ENCODE measurements at regions not wholly inside any gene's neighbourhood (a gene's known extent, or its start where the extent isn't known, plus 50 kb on each side); places are given as distances from the start of the nearest gene placed in this dataset.

- H3K4me1 ChIP-seq = no peaks in the 10 kb centered on the region
- ATAC-seq (no peak), DNase-seq (no peak)
- intact Hi-C loops (cut with DNase I) = no loop called here
- TF ChIP-seq, protein P1, sequence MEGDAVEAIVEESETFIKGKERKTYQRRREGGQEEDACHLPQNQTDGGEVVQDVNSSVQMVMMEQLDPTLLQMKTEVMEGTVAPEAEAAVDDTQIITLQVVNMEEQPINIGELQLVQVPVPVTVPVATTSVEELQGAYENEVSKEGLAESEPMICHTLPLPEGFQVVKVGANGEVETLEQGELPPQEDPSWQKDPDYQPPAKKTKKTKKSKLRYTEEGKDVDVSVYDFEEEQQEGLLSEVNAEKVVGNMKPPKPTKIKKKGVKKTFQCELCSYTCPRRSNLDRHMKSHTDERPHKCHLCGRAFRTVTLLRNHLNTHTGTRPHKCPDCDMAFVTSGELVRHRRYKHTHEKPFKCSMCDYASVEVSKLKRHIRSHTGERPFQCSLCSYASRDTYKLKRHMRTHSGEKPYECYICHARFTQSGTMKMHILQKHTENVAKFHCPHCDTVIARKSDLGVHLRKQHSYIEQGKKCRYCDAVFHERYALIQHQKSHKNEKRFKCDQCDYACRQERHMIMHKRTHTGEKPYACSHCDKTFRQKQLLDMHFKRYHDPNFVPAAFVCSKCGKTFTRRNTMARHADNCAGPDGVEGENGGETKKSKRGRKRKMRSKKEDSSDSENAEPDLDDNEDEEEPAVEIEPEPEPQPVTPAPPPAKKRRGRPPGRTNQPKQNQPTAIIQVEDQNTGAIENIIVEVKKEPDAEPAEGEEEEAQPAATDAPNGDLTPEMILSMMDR (IDR thresholded peaks at IDR 0.05) = no peak
- H3K36me3 ChIP-seq = no peaks in the 10 kb centered on the region
- no peaks in the 10 kb centered on the region for H3K9me3 ChIP-seq
- peaks cover 3 to 17% of the 10 kb centered on the region in 2 donors for H3K27me3 ChIP-seq
- no peak overlapping the region for H3K4me3 ChIP-seq
- no peak overlapping the region for H3K27ac ChIP-seq
These were observed 113.5 kb upstream of the RCN1 start for GRCh38 chr11:31977343-31977742.

DNA sequence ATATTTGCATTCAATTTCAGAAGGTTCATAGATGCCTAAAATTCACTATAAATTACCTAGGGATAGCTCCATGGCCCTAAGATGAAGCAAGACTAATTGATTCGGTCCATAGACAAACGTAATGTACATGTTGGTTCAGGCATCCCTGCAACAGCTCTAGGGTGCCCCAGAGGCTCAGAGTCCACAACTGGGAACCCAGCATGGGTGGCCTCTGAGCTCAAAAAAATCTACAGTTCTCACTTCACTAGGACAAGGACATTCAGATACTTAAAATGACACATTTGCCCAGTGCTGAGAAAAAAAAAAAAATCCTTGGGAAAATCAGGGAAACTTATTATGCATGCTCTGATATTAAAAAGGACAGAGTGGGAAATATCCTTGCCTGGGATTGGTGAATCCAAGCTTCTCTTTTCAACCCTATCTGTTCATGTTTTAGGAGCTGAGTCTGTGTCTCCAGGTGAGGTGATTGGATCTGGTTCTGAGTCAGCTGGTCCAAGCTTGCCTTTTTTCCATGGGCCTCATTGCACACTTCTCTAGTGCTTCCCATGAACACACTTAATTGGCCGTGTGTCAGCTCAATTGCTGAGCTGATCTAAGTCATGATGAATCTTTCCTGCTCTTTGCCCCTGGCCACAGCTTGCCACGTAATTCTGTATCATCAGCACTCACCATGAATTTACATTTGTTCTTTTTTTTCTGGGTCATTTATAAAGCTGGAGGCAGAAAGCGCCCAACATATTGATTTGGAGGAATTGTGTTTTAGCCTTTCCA lies 116.3 kb upstream of the RCN1 start:
- no peaks in the 10 kb centered on the region for H3K4me1 ChIP-seq
- peaks cover 3 to 17% of the 10 kb centered on the region in 2 donors for H3K27me3 ChIP-seq
- no peaks in the 10 kb centered on the region for H3K36me3 ChIP-seq
- TF ChIP-seq, protein P1 (IDR thresholded peaks at IDR 0.05) = no peak
- no peak overlapping the region for H3K4me3 ChIP-seq
- H3K9me3 ChIP-seq = peaks cover 0 to 1% of the 10 kb centered on the region in 2 donors
- H3K27ac ChIP-seq = no peak overlapping the region
- intact Hi-C loops (cut with DNase I) = no loop called here
- ATAC-seq (no peak), DNase-seq (no peak)

DNA sequence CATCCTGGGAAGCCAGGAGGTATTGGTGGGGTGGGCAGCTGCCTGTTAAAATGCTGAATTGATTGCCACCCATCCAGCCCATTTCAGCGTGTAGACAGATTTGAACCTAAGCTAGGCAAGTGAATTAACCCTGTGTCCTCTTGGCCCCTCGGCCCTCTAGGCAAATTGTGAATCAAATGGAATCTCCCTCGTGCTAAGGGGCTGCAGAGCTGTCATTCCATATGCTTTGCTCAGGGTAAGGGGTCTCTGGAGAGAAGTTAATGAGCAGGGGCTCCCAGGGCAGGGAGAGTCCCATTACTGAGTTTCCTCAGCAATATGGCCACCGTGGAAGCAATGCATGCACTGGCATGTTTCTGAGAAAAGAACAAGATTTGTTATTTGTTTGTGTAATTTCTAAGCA lies 117.7 kb upstream of the RCN1 start:
- Histone ChIP-seq H3K9me3 (peaks cover 0 to 1% of the 10 kb centered on the region in 2 donors), H3K27me3 (peaks cover 3 to 10% of the 10 kb centered on the region in 2 donors), H3K36me3 (no peaks in the 10 kb centered on the region), H3K4me3 (no peak overlapping the region), H3K27ac (no peak overlapping the region), H3K4me1 (no peaks in the 10 kb centered on the region)
- TF ChIP-seq, protein P1 (IDR thresholded peaks at IDR 0.05) = no peak
- ATAC-seq (no peak), DNase-seq (no peak)
- intact Hi-C loops (cut with DNase I) = no loop called here

GRCh38 chr11:31972623-31973022 lies 118.3 kb upstream of the RCN1 start:
- no peaks in the 10 kb centered on the region for H3K4me1 ChIP-seq
- intact Hi-C loops (cut with DNase I) = no loop called here
- H3K4me3 ChIP-seq = no peak overlapping the region
- no peaks in the 10 kb centered on the region for H3K36me3 ChIP-seq
- no peak overlapping the region for H3K27ac ChIP-seq
- peaks cover 0 to 5% of the 10 kb centered on the region in 2 donors for H3K27me3 ChIP-seq
- ATAC-seq (no peak), DNase-seq (no peak)
- TF ChIP-seq, protein P1 (IDR thresholded peaks at IDR 0.05) = no peak
- H3K9me3 ChIP-seq = peaks cover 0 to 1% of the 10 kb centered on the region in 2 donors

GRCh38 chr11:31969359-31969702 lies 121.5 kb upstream of the RCN1 start:
- H3K9me3 ChIP-seq = peaks cover 0 to 1% of the 10 kb centered on the region in 2 donors
- no peaks in the 10 kb centered on the region for H3K27me3 ChIP-seq
- TF ChIP-seq, protein P1 (IDR thresholded peaks at IDR 0.05) = no peak
- no peaks in the 10 kb centered on the region for H3K36me3 ChIP-seq
- DNase-seq (no peak), ATAC-seq (no peak)
- no peaks in the 10 kb centered on the region for H3K4me1 ChIP-seq
- H3K4me3 ChIP-seq = no peak overlapping the region
- H3K27ac ChIP-seq = no peak overlapping the region
- intact Hi-C loops (cut with DNase I) = no loop called here
